DOHH2 (cell line): ENCODE measurements at regions not wholly inside any gene's neighbourhood (a gene's known extent, or its start where the extent isn't known, plus 50 kb on each side); places are given as distances from the start of the nearest gene placed in this dataset.

ENCODE experiments used
- H3F3A ChIP-seq: fragments of 200-600 bp; sonication (generic), shearing (Covaris generic); 2 replicates; pipeline ENCODE4 v1.6.0; 2016; ENCODE audit warnings: antibody characterized with exemption, mild to moderate bottlenecking; ENCODE audit not compliant: control insufficient read depth, insufficient read depth
- H3K27ac ChIP-seq: fragments of 200-600 bp; sonication (generic); 2 replicates; pipeline ENCODE4 v1.5.1; 2014; ENCODE audit warnings: low read depth, mild to moderate bottlenecking, low read length, moderate library complexity
- H3K27me3 ChIP-seq: fragments of 200-600 bp; sonication (generic); 2 replicates; pipeline ENCODE4 v1.6.1; 2014; ENCODE audit warnings: mild to moderate bottlenecking, low read length, mixed read lengths; ENCODE audit not compliant: control insufficient read depth
- H3K36me3 ChIP-seq: fragments of 200-600 bp; sonication (generic); 2 replicates; pipeline ENCODE4 v1.6.1; 2014; ENCODE audit warnings: mild to moderate bottlenecking, low read length, moderate library complexity, mixed read lengths; ENCODE audit not compliant: control insufficient read depth
- H3K4me1 ChIP-seq: fragments of 200-600 bp; sonication (generic); 2 replicates; pipeline ENCODE4 v1.6.1; 2014; ENCODE audit warnings: mild to moderate bottlenecking, low read length, mixed read lengths; ENCODE audit not compliant: control insufficient read depth
- H3K4me2 ChIP-seq: fragments of 200-600 bp; sonication (generic); 2 replicates; pipeline ENCODE4 v1.6.0; 2014; ENCODE audit warnings: mild to moderate bottlenecking, low read length, moderate library complexity
- H3K4me3 ChIP-seq: fragments of 200-600 bp; sonication (generic); 2 replicates; pipeline ENCODE4 v1.5.1; 2014; ENCODE audit warnings: mild to moderate bottlenecking, low read length, mixed read lengths
- H3K79me2 ChIP-seq: fragments of 200-600 bp; sonication (generic); 2 replicates; pipeline ENCODE4 v1.6.1; 2014; ENCODE audit warnings: mild to moderate bottlenecking, low read length, mixed read lengths; ENCODE audit not compliant: control insufficient read depth
- H3K9me2 ChIP-seq: fragments of 200-600 bp; sonication (generic); replicated peaks from 2 replicates; pipeline ENCODE4 v1.6.1; 2014; ENCODE audit warnings: mild to moderate bottlenecking, low read length, mixed read lengths; ENCODE audit not compliant: control insufficient read depth
- H3K9me3 ChIP-seq: fragments of 200-600 bp; sonication (generic); 2 replicates; pipeline ENCODE4 v1.6.1; 2014; ENCODE audit warnings: antibody characterized with exemption, low read length, mixed read lengths; ENCODE audit not compliant: control insufficient read depth, insufficient read depth
- H4K20me1 ChIP-seq: fragments of 200-600 bp; sonication (generic); 2 replicates; pipeline ENCODE4 v1.6.0; 2014; ENCODE audit warnings: low read depth, mild to moderate bottlenecking, antibody characterized with exemption, low read length, moderate library complexity; ENCODE audit not compliant: control insufficient read depth, insufficient read depth
- CTCF ChIP-seq: fragments of 200-600 bp; sonication (generic); IDR thresholded peaks from one replicate; pipeline ENCODE4 v1.5.1; 2014; ENCODE audit warnings: antibody characterized with exemption, mild to moderate bottlenecking, low read depth, low read length; ENCODE audit not compliant: poor library complexity, severe bottlenecking
- EZH2phosphoT487 ChIP-seq: fragments of 200-600 bp; sonication (generic); IDR thresholded peaks from 2 replicates; pipeline ENCODE4 v1.6.1; 2017; ENCODE audit warnings: borderline replicate concordance, mild to moderate bottlenecking, antibody characterized with exemption, low read length, moderate library complexity, mixed read lengths

GRCh38 chr4:98739751-98740150 is 81.3 kb upstream of the TSPAN5 start:
- no peaks in the 10 kb centered on the region for H3K4me1 ChIP-seq
- H3K9me3 ChIP-seq = no peaks in the 10 kb centered on the region
- no peak for TF ChIP-seq EZH2phosphoT487
- TF ChIP-seq CTCF = no peak
- H3K4me2 ChIP-seq = no peak overlapping the region
- H3F3A ChIP-seq = no peaks in the 10 kb centered on the region
- no peak overlapping the region for H3K4me3 ChIP-seq
- H3K27me3 ChIP-seq = no peaks in the 10 kb centered on the region
- no peaks in the 10 kb centered on the region for H4K20me1 ChIP-seq
- no peaks in the 10 kb centered on the region for H3K36me3 ChIP-seq
- H3K9me2 ChIP-seq = no peaks in the 10 kb centered on the region
- no peaks in the 10 kb centered on the region for H3K79me2 ChIP-seq
- no peak overlapping the region for H3K27ac ChIP-seq

GRCh38 chr4:98733601-98734000 is 75.2 kb upstream of the TSPAN5 start:
- Histone ChIP-seq H3K27me3 (no peaks in the 10 kb centered on the region), H3K36me3 (no peaks in the 10 kb centered on the region), H3K4me2 (no peak overlapping the region), H3F3A (no peaks in the 10 kb centered on the region), H3K27ac (no peak overlapping the region), H3K79me2 (no peaks in the 10 kb centered on the region), H3K9me3 (no peaks in the 10 kb centered on the region), H3K4me1 (no peaks in the 10 kb centered on the region), H4K20me1 (no peaks in the 10 kb centered on the region), H3K9me2 (no peaks in the 10 kb centered on the region), H3K4me3 (no peak overlapping the region)
- TF ChIP-seq CTCF = no peak
- TF ChIP-seq EZH2phosphoT487 = no peak

GRCh38 chr4:98728871-98729270 is 70.5 kb upstream of the TSPAN5 start:
- Histone ChIP-seq H3K79me2 (no peaks in the 10 kb centered on the region), H3K4me2 (no peak overlapping the region), H3K36me3 (no peaks in the 10 kb centered on the region), H3K4me3 (no peak overlapping the region), H3K4me1 (no peaks in the 10 kb centered on the region), H3K27me3 (no peaks in the 10 kb centered on the region), H4K20me1 (no peaks in the 10 kb centered on the region), H3F3A (no peaks in the 10 kb centered on the region), H3K27ac (no peak overlapping the region), H3K9me3 (no peaks in the 10 kb centered on the region), H3K9me2 (no peaks in the 10 kb centered on the region)
- no peak for TF ChIP-seq CTCF
- TF ChIP-seq EZH2phosphoT487 = no peak

- Histone ChIP-seq H3K27me3 (no peaks in the 10 kb centered on the region), H3K9me2 (no peaks in the 10 kb centered on the region), H4K20me1 (no peaks in the 10 kb centered on the region), H3K4me3 (no peak overlapping the region), H3F3A (no peaks in the 10 kb centered on the region), H3K9me3 (no peaks in the 10 kb centered on the region), H3K4me2 (no peak overlapping the region), H3K4me1 (no peaks in the 10 kb centered on the region), H3K79me2 (no peaks in the 10 kb centered on the region), H3K36me3 (no peaks in the 10 kb centered on the region), H3K27ac (no peak overlapping the region)
- no peak for TF ChIP-seq EZH2phosphoT487
- no peak for TF ChIP-seq CTCF
Observed at GRCh38 chr4:98728433-98728832, 70.0 kb upstream of the TSPAN5 start.
